ENCODE measurements at regions not wholly inside any gene's neighbourhood (a gene's known extent, or its start where the extent isn't known, plus 50 kb on each side); places are given as distances from the start of the nearest gene placed in this dataset.
"Not testable (repeated sequence)": the region's sequence is repeated elsewhere in the genome, so short reads cannot be mapped to it uniquely, and the experiment has no call there.

DNA sequence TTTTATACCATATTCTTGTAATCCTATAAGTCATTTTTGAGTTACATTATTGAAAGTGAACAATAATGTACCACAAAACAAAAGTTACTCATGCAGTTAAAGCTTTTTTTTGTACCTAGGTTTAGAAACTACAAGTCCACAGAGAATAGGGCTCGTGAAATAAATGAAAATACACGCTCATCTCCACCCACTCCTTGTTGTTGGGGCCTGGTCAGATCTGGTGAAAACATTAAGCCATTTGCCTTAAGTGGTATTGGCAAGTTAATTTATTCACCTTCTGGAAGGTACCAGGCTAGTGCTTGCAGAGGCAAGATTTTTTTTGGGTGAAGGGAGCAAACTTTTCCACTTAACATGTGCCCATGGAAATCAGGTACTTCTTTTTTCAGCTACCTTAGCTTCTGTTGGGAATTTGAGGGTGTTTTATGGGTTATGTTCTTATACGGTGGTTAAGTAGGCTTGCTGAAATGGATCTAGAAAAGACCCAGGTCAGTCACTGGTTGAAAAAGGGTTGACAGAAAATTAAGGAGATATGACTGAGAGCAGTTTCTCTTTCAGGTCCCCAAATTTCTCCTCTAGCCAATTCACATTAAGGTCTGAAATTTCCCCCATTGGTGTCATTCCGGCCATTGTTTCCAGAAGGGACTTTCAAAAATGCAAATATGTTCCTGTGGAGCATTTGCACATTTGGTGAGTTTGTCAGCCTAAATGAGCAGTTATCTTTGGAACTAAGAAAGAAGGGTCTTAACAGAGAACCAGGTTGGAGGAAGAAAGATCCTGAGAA lies 143.3 kb downstream of the KCNRG start:
- DNase-seq = no peak

DNA sequence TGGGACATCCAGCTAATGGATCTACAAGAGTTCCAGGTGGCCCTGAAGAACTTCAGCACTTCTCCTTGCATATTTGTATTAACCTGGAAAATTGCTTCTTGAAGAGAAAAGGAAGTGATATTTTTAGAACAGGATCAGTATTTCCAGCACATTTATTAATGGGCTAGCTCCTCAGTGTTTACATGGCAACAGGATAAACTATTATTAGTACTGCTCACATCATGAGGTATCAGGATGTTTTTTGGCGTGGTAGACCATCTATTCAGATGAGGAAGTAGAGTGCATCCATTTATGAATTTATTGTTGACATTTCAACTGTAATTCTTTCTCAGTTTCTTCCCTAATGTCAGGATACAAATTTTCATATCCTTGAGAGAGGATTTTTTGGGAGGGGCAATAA lies 144.4 kb downstream of the KCNRG start:
- no peak for DNase-seq

DNA sequence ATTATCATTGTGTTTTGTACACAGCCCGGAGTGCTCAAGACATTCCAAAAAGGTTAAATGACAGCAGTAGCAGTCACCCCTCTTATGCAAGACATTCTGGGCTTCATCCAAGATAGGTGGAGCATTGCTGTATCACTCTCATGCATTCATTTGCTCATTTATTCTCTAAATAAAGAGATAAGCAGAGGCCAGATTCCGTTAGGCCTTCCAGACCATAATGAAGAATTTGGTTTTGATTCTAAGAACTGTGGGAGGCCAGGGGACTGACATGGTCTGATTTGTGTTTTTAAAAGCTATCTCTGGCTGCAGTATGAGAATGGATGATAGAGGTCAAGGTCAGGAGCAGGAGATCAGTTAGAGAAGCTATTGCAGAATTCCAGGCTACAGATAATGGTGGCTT lies 145.8 kb downstream of the KCNRG start:
- DNase-seq = no peak

DNA sequence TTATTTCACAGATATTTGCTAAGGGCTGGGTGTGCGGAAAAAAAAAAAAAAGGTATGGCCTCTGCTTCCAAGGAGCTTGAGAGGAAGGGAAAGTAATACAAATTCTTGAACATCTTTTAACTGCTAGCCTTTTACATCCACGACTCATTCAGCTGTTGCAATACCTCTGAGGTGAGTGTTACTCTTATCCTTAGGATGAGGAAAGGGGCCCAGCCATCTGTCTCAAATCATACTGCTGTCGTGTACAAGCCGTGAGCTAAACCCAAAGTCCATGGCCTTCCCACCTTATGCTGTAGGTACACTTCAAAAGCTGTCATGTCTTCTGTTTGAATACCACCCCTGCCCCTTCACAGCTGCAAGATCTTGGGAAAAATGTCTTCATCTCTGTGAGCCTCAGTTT lies 146.8 kb downstream of the KCNRG start:
- no peak for DNase-seq

GRCh38 chr13:50162567-50162966 lies 147.3 kb downstream of the KCNRG start:
- DNase-seq = no peak

DNA sequence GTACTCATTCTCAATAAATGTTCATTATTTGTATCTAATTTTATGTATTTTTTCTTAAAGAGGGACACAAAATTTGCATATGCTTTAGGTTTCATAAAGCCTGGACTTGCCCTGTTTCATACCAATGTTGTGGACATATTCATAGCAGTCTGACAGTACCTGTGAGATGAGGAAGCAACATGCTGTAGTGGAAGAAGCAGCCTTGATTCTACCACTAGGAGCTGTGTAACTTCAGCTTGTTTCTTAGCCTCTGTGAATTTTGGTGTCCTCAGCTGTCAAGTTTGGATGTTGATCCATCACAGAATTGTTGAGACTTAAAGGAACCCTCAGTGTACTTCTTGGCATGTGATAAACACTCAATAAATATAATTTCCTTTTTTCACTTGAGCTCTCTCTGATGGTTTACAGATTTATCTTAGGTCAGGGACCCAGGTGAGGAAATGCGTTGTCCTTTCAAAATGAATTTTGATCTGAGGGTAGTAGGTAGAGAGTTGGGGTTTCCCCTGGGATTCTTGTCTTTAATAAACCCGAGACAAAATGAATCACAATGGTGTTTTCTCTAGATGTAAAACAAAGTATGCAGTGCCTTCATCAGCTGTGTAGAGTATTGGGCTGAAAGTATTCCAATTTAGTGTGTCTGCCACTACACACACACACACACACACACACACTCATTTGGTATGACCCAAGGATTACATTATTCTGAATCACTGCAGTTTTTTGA lies 152.1 kb downstream of the KCNRG start:
- no peak for DNase-seq

GRCh38 chr13:50167967-50168366 lies 152.7 kb downstream of the KCNRG start:
- DNase-seq = no peak

- DNase-seq = no peak
These were observed 153.5 kb downstream of the KCNRG start for GRCh38 chr13:50168786-50169185.

DNA sequence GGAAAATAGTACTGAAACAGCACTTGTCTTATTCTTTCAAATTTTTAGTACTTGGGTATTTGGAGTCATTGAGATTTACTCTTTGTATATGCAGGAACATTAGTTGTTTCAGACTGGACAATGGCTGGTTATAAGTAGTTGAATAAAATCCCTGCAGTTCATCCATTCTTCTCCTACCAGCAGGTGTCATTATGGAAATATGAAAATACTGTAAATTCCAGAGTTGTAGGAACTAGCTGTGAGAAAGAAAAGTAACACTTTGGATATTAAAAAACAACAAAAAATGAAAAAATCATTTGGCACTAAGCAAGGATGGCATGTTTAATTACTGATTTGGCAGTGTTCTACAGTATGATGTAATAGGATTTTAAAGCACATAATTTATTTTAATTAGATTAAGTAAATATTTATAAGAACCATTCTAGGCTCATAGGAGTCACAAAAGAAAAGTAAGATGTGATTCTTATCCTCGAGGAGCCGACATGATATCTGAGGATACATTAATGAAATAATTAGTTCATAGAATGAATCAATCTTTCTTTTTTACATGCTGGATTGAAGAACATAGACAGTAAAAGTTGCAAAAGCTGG lies 155.3 kb downstream of the KCNRG start:
- DNase-seq = no peak

GRCh38 chr13:50171590-50172282 lies 156.5 kb downstream of the KCNRG start:
- no peak for DNase-seq

DNA sequence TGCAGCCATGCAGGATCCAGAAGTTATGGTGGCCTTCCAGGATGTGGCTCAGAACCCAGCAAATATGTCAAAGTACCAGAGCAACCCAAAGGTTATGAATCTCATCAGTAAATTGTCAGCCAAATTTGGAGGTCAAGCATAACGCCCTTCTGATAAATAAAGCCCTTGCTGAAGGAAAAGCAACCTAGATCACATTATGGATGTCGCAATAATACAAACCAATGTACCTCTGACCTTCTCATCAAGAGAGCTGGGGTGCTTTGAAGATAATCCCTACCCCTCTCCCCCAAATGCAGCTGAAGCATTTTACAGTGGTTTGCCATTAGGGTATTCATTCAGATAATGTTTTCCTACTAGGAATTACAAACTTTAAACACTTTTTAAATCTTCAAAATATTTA lies 157.8 kb downstream of the KCNRG start:
- not testable (repeated sequence) for DNase-seq

DNA sequence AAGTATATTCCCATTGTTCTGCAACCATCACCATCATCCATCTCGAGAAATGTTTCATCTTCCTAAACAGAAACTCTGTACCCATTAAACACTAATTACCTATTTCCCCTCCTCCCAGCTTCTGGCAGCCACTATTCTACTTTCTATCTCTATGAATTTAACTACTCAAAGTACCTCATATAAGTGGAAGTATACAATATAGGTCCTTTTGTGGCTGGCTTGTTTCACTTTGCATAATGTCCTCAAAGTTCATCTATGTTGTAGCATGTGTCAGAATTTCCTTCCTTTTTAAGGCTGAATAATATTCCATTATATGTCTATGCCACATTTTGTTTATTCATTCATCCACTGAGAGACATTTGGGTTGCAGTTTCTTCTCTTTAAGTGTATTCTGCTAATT lies 159.4 kb downstream of the KCNRG start:
- DNase-seq = no peak

DNA sequence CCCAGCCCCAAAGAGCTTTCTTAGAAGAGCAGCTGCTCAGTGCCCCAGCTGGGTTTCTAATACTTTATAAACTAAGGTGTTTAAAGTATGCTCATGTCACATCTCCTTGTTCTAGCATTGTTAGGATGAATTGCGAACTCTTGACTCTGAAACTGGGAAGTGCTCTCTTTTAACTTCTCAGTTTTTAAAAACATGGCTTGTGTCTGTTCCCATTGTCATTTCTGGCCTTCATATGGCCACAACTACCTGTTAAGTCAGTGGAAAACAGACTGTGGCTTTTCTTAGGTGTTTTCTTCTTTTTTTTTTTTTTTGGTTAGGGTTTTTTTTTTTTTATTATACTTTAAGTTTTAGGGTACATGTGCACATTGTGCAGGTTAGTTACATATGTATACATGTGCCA lies 164.7 kb downstream of the KCNRG start:
- no peak for DNase-seq

- not testable (repeated sequence) for DNase-seq
These were observed 170.8 kb downstream of the KCNRG start for GRCh38 chr13:50185769-50186763.

GRCh38 chr13:50187352-50188029 lies 172.2 kb downstream of the KCNRG start:
- no peak for DNase-seq

- DNase-seq = no peak
These were observed 173.5 kb downstream of the KCNRG start for GRCh38 chr13:50188696-50189095.

DNA sequence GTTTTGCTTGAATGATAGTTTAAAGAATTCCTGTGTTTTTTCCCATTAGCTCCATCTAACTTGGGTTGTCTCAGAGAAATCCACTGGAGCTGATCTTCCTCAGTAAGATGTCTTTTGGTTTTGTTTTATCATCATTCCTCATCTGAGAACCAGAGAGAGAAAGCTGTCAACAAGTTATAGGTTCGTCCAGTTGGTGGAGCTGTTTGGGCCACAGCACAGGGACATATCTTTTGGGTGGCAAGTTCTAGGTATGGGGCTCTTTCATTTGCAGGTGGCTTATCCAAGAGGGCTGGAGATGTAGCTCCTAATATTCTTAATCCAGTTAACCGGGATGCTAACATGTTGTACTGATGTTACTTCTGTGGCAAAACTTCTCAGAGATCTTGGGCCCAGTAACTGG lies 174.2 kb downstream of the KCNRG start:
- peak in 1 of 2 donors; percentile 32 for DNase-seq

DNA sequence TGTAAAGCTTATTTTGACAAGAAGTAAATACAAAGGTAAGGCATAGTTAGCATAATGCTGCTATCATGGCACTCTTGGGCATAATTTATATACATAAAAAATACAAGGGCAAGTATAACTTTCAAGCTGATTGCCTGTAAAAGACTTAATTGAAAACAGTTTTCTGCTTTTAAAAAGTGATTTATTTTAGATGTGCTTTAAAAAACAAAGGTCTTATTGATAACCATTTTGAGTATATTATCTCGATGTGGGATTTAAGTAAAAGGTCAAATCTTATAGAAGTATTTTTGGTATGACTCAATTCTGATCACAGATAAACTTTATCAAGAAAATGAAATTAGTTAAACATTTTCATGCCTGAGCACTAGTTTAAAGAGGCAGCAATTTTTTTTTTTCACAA lies 175.8 kb downstream of the KCNRG start:
- no peak for DNase-seq

DNA sequence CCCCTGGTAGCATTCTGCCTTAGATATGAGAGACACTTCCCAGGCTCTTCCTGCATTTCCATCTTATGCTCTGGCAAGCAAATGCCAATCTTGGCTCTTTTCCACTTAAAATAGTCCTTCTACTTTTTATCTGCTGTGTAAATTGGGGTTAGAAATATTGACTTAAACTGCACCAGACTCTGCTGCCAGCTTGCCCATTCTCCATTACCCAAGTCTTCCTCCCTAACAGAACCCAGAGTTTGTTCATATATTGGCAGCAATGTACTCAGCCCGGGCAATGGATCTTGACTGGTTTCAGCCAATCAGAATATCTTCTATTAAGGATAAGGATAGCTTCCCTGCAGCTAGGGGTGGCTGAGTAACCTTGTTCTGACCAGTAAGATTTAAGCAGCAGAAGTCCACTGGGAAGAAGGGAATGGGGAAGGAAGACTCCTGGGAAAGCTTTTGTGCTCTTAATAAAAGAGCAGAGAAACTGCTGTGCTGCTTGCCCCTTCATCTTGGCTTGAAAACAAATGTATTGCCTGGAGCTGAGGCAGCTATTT lies 177.1 kb downstream of the KCNRG start:
- DNase-seq = no peak

DNA sequence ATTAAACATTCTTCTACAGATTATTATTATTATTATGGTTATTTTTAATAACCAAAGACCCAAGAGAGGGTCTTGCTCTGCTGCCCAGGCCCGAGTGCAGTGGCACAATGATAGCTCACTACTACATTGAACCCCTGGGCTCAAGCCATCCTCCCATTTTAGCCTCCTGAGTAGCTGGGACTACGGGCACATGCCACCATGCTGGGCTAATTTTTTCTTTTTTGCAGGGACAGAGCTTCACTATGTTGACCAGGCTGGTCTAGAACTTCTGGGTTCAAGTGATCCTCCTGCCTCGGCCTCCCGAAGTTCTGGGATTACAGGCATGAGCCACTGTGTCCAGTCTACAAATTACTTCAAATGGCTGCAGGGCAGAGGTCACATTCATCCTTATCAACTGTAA lies 179.8 kb downstream of the KCNRG start:
- DNase-seq = no peak

DNA sequence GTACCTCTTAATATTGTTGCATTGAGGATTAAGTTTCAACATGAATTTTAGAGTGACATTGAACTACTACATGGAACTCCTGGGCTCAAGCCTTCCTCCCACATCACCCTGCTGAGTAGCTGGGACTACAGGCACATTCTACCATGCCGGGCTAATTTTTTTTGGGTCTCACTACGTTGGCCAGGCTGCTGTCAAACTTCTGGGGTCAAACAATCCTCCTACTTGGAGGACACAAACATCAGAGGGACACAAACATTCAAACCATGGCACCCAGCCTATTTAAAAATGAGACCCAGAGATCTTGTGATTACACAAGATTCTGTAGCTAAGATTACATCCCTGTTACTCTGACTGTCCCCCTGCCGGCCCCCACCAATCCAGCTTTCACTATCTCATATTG lies 180.9 kb downstream of the KCNRG start:
- no peak for DNase-seq
